MCF 10A (cell line): ENCODE measurements at regions not wholly inside any gene's neighbourhood (a gene's known extent, or its start where the extent isn't known, plus 50 kb on each side); places are given as distances from the start of the nearest gene placed in this dataset.

Experiments
- BruUV-seq: library from RNA; stranded (reverse); fragments of 400-500 nt; replicated peaks from 2 replicates; lab custom pipeline; 2021; lab: Mats Ljungman, UMichigan
- CTCF ChIA-PET: fragments of 300-600 bp; sonication (Branson Sonifier 250); formaldehyde crosslinking; extraction: SDS; loops from one replicate; lab custom pipeline; 2021; ENCODE audit warnings: antibody characterized with exemption, inconsistent platforms; lab: Yijun Ruan, JAX
- POLR2A ChIA-PET: fragments of 300-600, 350-650 bp; sonication (Branson Sonifier 250); formaldehyde crosslinking; extraction: SDS; loops from one replicate; lab custom pipeline; 2020; ENCODE audit warnings: antibody characterized with exemption, inconsistent platforms; lab: Yijun Ruan, JAX
- DNase-seq: peaks from one replicate; pipeline ENCODE4 v3.0.0-alpha.2; 2018; ENCODE audit not compliant: unreplicated experiment
- H3K27ac Mint-ChIP-seq: one replicate; pipeline ENCODE4 v1.8.0; 2022; ENCODE audit warnings: mild to moderate bottlenecking, low read depth, mixed read lengths; ENCODE audit not compliant: unreplicated experiment
- H3K27me3 Mint-ChIP-seq: one replicate; pipeline ENCODE4 v1.8.0; 2022; ENCODE audit warnings: mixed read lengths; ENCODE audit not compliant: insufficient read depth, unreplicated experiment
- H3K36me3 Mint-ChIP-seq: one replicate; pipeline ENCODE4 v1.8.0; 2022; ENCODE audit warnings: mild to moderate bottlenecking, moderate library complexity, mixed read lengths; ENCODE audit not compliant: insufficient read depth, unreplicated experiment
- H3K4me1 Mint-ChIP-seq: one replicate; pipeline ENCODE4 v1.8.0; 2022; ENCODE audit warnings: mixed read lengths; ENCODE audit not compliant: insufficient read depth, unreplicated experiment
- H3K4me3 Mint-ChIP-seq: one replicate; pipeline ENCODE4 v1.8.0; 2022; ENCODE audit warnings: mild to moderate bottlenecking, moderate library complexity, mixed read lengths; ENCODE audit not compliant: unreplicated experiment
- H3K9me3 Mint-ChIP-seq: one replicate; pipeline ENCODE4 v1.8.0; 2022; ENCODE audit warnings: mixed read lengths; ENCODE audit not compliant: unreplicated experiment
- intact Hi-C: fragments of 100-400 bp; cut with micrococcal nuclease; formaldehyde crosslinking; loops from 2 replicates; pipeline ENCODE4 v1.14.1; 2022
- TF ChIP-seq, protein P1 (sequence below): fragments of 200-600 bp; IDR thresholded peaks from one replicate; pipeline ENCODE4 v1.8.0; 2022; ENCODE audit warnings: antibody characterized with exemption, mild to moderate bottlenecking; ENCODE audit not compliant: unreplicated experiment

- Mint-ChIP-seq H3K9me3 (no peaks in the 10 kb centered on the region), H3K36me3 (no peaks in the 10 kb centered on the region), H3K27ac (no peak overlapping the region), H3K4me3 (no peak overlapping the region), H3K27me3 (no peaks in the 10 kb centered on the region), H3K4me1 (peaks cover 14% of the 10 kb centered on the region)
- ChIA-PET POLR2A (no interaction called here), CTCF (interaction anchor here (0.6 kb wide), 1 partner anchor 224 kb away, joined by 3 read pairs; no protein-coding TSS in a partner anchor)
- no TSS peak for BruUV-seq
- DNase-seq: no peak
- intact Hi-C loops: no loop called here
- TF ChIP-seq, protein P1, sequence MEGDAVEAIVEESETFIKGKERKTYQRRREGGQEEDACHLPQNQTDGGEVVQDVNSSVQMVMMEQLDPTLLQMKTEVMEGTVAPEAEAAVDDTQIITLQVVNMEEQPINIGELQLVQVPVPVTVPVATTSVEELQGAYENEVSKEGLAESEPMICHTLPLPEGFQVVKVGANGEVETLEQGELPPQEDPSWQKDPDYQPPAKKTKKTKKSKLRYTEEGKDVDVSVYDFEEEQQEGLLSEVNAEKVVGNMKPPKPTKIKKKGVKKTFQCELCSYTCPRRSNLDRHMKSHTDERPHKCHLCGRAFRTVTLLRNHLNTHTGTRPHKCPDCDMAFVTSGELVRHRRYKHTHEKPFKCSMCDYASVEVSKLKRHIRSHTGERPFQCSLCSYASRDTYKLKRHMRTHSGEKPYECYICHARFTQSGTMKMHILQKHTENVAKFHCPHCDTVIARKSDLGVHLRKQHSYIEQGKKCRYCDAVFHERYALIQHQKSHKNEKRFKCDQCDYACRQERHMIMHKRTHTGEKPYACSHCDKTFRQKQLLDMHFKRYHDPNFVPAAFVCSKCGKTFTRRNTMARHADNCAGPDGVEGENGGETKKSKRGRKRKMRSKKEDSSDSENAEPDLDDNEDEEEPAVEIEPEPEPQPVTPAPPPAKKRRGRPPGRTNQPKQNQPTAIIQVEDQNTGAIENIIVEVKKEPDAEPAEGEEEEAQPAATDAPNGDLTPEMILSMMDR: no peak
These were observed 64.7 kb upstream of the ST3GAL5 start for GRCh38 chr2:85953476-85953875.

GRCh38 chr2:85952196-85952734 is 63.5 kb upstream of the ST3GAL5 start:
- Mint-ChIP-seq H3K4me3 (no peak overlapping the region), H3K27ac (no peak overlapping the region), H3K27me3 (no peaks in the 10 kb centered on the region), H3K4me1 (peaks cover 14% of the 10 kb centered on the region), H3K9me3 (peaks cover 5% of the 10 kb centered on the region), H3K36me3 (no peaks in the 10 kb centered on the region)
- TF ChIP-seq, protein P1: no peak
- no TSS peak for BruUV-seq
- intact Hi-C loops: no loop called here
- POLR2A ChIA-PET: no interaction called here
- no peak for DNase-seq
- CTCF ChIA-PET: interaction anchor here (0.5 to 1.0 kb wide), 4 partner anchors 21 to 124 kb away, joined by 3 to 4 read pairs (median 3); no protein-coding TSS in a partner anchor

DNA sequence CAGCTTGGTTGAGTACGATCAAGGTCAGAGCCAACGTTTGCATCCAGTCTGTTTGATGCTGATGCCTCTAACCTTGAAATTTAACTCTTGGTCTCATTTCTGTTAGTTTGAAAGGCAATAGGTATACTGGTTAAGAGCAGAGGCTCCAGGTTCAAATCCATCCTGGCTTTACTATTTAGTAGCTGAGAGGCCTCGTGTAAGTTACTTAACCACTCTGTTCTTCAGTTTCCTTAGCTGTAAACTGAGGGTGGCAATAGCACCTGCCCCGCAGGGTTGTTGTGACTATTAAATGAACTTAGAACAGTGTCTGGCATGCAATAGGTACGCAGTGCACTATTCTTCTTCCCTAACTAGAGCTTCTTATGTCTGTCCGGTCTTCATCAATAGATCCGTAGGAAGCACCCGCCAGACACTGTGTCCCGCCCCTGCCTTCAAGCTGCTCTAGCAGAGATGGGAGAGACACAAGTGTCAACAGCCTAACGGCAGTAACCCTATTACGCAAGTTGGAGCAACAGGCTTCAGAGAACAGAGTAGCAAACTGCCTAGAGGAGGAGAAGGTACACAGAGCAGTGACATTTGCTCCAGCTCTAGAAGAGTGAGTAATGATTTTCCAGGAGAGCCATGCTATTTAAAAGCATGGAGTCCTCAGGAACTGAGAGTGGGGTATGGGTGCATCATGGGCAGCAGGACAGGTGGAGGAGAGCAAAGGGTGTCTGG is 62.7 kb upstream of the ST3GAL5 start:
- H3K36me3 Mint-ChIP-seq: no peaks in the 10 kb centered on the region
- CTCF ChIA-PET: interaction anchor here (0.9 kb wide), 1 partner anchor 20 kb away, joined by 3 read pairs; no protein-coding TSS in a partner anchor

GRCh38 chr2:85950743-85951142 is 62.0 kb upstream of the ST3GAL5 start:
- Mint-ChIP-seq H3K9me3 (peaks cover 13% of the 10 kb centered on the region), H3K4me3 (no peak overlapping the region), H3K36me3 (no peaks in the 10 kb centered on the region), H3K4me1 (peaks cover 5% of the 10 kb centered on the region), H3K27ac (no peak overlapping the region), H3K27me3 (no peaks in the 10 kb centered on the region)
- TF ChIP-seq, protein P1: no peak
- ChIA-PET POLR2A (interaction anchor here (0.6 kb wide), 1 partner anchor 40 kb away, joined by 6 read pairs; no protein-coding TSS in a partner anchor), CTCF (interaction anchor here (1.1 kb wide), 1 partner anchor 42 kb away, joined by 3 read pairs; no protein-coding TSS in a partner anchor)
- no peak for DNase-seq
- BruUV-seq: no TSS peak
- intact Hi-C loops: no loop called here

More for the DNA sequence above, 62.7 kb upstream of the ST3GAL5 start:
- intact Hi-C loops: no loop called here
- no peak for DNase-seq
- Mint-ChIP-seq H3K4me1 (peaks cover 11% of the 10 kb centered on the region), H3K27me3 (no peaks in the 10 kb centered on the region), H3K9me3 (peaks cover 12% of the 10 kb centered on the region), H3K4me3 (no peak overlapping the region), H3K27ac (no peak overlapping the region)
- BruUV-seq: no TSS peak
- TF ChIP-seq, protein P1: no peak
- POLR2A ChIA-PET: no interaction called here
